GM12874 (cell line): ENCODE measurements at regions not wholly inside any gene's neighbourhood (a gene's known extent, or its start where the extent isn't known, plus 50 kb on each side); places are given as distances from the start of the nearest gene placed in this dataset.

Source experiments
- CTCF ChIP-seq: IDR thresholded peaks from 2 replicates; pipeline ENCODE4 v1.5.1; 2011; ENCODE audit warnings: low read depth, mild to moderate bottlenecking, control low read depth, low read length, moderate library complexity; ENCODE audit not compliant: insufficient read depth

- no peak for TF ChIP-seq CTCF
These were observed 74.2 kb downstream of the MSX2 start for GRCh38 chr5:174798551-174798951.

GRCh38 chr5:174796711-174797192 is 72.4 kb downstream of the MSX2 start:
- no peak for TF ChIP-seq CTCF

GRCh38 chr5:174794931-174795672 is 70.7 kb downstream of the MSX2 start:
- no peak for TF ChIP-seq CTCF

- peak; percentile 93 for TF ChIP-seq CTCF
These were observed 69.4 kb downstream of the MSX2 start for GRCh38 chr5:174793684-174794328.

GRCh38 chr5:174793076-174793475 is 68.7 kb downstream of the MSX2 start:
- no peak for TF ChIP-seq CTCF

GRCh38 chr5:174790906-174791305 is 66.5 kb downstream of the MSX2 start:
- TF ChIP-seq CTCF: no peak

- TF ChIP-seq CTCF: no peak
These were observed 65.2 kb downstream of the MSX2 start for GRCh38 chr5:174789596-174789995.
